Skeletal muscle satellite cell (primary cell): ENCODE measurements at regions not wholly inside any gene's neighbourhood (a gene's known extent, or its start where the extent isn't known, plus 50 kb on each side); places are given as distances from the start of the nearest gene placed in this dataset.
"Not testable (repeated sequence)": the region's sequence is repeated elsewhere in the genome, so short reads cannot be mapped to it uniquely, and the experiment has no call there.

ENCODE experiments used
- H3K27me3 ChIP-seq: 2 replicates; pipeline ENCODE4 v1.7.0; 2013; ENCODE audit warnings: low read length; ENCODE audit not compliant: control insufficient read depth, insufficient read depth
- H3K36me3 ChIP-seq: 2 replicates; pipeline ENCODE4 v1.7.0; 2013; ENCODE audit warnings: mild to moderate bottlenecking, control low read depth, low read length; ENCODE audit not compliant: insufficient read depth
- H3K4me1 ChIP-seq: 2 replicates; pipeline ENCODE4 v1.7.0; 2013; ENCODE audit warnings: low read length; ENCODE audit not compliant: control insufficient read depth, insufficient read depth
- H3K4me2 ChIP-seq: 2 replicates; pipeline ENCODE4 v1.7.0; 2013; ENCODE audit warnings: mild to moderate bottlenecking, low read length
- H3K4me3 ChIP-seq: 2 replicates; pipeline ENCODE4 v1.7.0; 2013; ENCODE audit warnings: low read length
- H3K9ac ChIP-seq: 2 replicates; pipeline ENCODE4 v1.7.0; 2013; ENCODE audit warnings: mild to moderate bottlenecking, low read depth, low read length, moderate library complexity
- H3K9me3 ChIP-seq: replicated peaks from 2 replicates; pipeline ENCODE4 v1.7.0; 2013; ENCODE audit warnings: mild to moderate bottlenecking, control low read depth, low read length

DNA sequence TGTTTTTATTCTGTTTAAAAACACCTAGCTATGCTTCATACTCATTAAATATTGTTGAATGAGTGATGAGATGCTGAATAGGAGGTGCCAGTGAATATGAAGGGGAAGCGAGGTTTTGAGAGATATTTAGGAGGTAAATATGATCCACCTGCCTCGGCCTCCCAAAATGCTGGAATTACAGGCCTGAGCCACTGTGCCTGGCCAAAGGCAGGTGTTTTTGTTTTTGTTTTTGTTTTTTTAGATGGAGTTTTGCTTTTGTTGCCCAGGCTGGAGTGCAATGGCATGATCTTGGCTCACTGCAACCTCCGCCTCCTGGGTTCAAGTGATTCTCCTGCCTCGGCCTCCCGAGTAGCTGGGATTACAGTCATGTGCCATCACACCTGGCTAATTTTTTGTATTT, 75.3 kb upstream of the VKORC1L1 start:
- peaks cover 12% of the 10 kb centered on the region for H3K4me1 ChIP-seq
- not testable (repeated sequence) for H3K9me3 ChIP-seq, H3K36me3 ChIP-seq, H3K4me2 ChIP-seq, H3K27me3 ChIP-seq, H3K4me3 ChIP-seq, H3K9ac ChIP-seq

DNA sequence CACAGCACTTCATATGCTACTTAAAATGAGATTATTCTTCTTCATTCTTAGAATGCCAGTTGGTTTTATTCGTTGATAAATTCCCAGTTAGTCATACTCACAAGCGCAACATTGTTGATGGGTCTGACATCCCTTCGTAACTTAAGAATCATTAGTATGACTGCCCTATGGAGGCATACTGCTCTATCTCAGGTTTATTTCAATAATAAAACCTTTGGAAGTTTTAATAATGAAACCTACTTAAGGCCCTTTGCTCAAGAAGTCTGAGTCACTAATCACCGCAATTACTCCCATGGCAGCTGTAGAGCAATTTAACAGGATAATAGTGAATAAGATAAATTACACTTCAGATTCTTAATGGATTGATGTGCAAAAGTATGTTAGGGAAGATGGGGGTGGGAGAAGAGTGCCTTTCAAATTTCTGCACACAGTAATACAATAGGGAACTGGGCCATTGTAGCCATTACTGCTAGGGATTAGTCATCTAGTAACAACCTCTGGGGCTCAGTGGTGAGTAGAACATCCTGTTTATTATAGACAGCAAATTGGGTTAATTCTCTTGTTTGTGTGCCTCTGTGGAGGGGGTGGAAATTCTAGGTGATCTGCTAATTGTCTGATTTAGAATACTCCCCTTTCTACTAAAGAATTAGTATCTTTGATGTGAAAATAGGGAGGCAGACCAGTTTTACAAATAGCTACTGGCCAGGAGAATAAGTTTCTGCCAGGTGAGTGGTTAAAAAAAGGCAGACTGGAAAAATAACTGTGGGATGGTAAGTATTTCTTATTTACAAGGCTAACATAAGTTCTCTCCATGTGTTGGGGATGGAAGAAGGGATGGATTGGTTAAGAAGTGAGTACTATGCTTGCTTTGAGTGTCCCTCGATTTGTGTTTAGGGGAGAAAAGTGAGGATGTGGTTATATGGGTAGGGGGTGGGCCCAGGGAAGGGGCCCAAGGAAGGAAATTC, 74.5 kb upstream of the VKORC1L1 start:
- Histone ChIP-seq H3K9me3 (no peaks in the 10 kb centered on the region), H3K36me3 (no peaks in the 10 kb centered on the region), H3K27me3 (peaks cover 3% of the 10 kb centered on the region), H3K9ac (no peak overlapping the region), H3K4me3 (no peak overlapping the region), H3K4me1 (peaks cover 12% of the 10 kb centered on the region), H3K4me2 (peak overlapping the region; percentile 26)

DNA sequence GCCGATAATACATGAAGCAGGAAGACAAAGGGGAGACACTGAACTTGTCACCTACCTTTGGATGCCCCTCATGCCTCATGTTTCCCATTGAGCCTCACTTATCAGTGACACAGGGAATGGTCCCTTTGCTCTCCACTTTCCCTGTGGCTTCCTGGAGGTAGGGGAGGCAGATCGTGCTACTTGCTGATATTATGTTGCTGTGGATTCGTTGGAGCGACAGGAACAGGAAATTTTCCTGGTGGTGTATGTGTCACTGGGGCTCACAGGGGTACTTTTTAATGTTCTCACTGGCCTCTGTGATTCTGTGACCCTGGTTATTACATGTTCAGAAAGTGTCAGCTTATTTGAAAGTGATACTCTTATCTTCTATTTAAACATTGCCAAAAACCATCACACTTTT, 72.7 kb upstream of the VKORC1L1 start:
- H3K36me3 ChIP-seq, H3K4me2 ChIP-seq, H3K9ac ChIP-seq, H3K4me3 ChIP-seq, H3K27me3 ChIP-seq, H3K9me3 ChIP-seq: not testable (repeated sequence)
- peaks cover 12% of the 10 kb centered on the region for H3K4me1 ChIP-seq

DNA sequence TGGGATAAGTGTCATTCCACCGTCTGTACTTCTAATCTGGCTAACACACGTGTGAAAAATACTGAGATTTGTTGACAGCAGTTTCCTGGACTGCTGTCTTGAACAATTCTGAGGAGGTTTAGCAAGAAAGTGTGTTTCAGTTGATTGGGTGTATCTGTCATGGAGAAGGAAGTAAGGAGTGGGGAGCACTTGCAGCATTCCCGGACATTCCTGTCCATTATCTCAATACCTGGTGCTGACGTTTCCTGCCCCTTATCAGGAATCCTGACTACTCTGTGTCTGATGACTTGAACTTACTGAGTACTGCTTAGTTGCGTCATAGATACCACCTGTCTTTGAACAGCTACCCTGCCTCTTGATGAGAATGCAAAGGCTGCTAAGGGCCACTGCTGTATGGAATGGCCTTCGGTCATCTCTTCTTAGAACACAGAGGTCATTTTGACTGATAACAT, 72.0 kb upstream of the VKORC1L1 start:
- Histone ChIP-seq H3K4me3 (no peak overlapping the region), H3K27me3 (peaks cover 3% of the 10 kb centered on the region), H3K4me2 (no peak overlapping the region), H3K9me3 (no peaks in the 10 kb centered on the region), H3K4me1 (peaks cover 12% of the 10 kb centered on the region), H3K9ac (no peak overlapping the region), H3K36me3 (no peaks in the 10 kb centered on the region)

DNA sequence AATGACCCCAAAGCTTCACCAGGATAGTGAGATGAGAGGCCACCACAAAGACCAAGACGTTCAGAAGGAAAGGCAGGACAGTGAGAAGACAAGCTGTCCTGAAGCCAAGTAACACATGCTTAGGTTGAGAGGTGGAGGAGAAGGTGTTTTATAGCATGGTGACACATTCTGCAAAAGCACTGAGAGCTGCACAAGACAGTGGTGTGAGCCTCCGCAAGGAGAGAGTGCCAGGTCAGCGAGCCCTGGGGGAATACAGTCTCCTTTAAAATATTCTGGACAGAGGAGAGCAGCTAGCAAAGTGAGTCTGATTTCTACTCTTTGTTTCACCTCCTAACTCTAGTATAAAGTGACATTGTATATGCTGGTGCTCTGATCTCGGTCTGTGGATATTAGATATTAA, 68.0 kb upstream of the VKORC1L1 start:
- H3K9ac ChIP-seq = no peak overlapping the region
- no peaks in the 10 kb centered on the region for H3K36me3 ChIP-seq
- H3K27me3 ChIP-seq = peaks cover 3% of the 10 kb centered on the region
- no peaks in the 10 kb centered on the region for H3K9me3 ChIP-seq
- no peak overlapping the region for H3K4me3 ChIP-seq
- H3K4me1 ChIP-seq = no peaks in the 10 kb centered on the region
- H3K4me2 ChIP-seq = no peak overlapping the region

DNA sequence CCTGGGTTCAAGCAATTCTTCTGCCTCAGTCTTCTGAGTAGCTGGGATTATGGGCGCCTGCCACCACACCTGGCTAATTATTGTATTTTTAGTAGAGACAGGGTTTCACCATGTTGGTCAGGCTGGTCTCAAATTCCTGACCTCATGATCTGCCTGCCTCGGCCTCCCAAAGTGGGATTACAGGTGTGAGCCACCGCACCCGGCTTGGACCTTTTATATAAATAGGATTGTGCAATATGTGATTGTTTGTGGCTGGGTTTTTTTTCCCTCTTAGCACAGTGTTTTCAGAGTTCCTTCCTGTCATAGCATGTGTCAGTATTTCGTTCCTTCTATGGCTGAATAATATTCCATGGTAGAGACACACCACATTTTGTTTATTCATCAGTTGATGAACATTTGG, 65.8 kb upstream of the VKORC1L1 start:
- not testable (repeated sequence) for H3K4me2 ChIP-seq, H3K36me3 ChIP-seq, H3K9ac ChIP-seq, H3K4me3 ChIP-seq, H3K27me3 ChIP-seq, H3K4me1 ChIP-seq, H3K9me3 ChIP-seq

DNA sequence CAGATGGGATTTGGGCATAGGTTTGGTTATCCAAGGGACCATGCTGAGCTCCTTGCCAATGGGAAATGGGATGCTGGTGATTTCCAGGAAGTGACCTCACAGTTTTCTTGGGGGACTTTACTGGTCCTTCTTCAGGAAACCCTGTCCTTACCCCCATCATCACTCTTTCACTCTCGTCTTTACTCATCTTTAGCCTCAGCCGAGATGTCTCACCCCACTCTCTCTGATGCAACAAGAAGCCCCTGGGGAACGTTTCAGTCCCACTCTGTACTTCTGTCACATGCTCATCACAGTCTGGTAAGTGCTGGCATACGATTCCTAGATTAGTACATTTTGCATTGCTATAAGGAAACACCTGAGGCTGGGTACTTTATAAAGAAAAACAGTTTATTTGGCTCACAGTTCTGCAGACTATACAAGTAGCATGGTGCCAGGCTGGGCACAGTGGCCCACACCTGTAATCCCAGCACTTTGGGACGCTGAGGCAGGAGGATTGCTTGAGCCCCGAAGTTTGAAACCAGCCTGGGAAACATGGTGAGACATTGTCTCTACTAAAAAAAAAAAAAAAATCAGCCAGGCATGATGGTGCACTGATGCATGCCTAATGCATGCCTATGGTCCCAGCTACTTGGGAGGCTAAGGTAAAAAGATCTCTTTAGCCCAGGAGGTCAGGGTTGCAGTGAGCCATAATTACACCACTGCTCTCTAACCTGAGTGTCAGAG, 63.5 kb upstream of the VKORC1L1 start:
- H3K9ac ChIP-seq = no peak overlapping the region
- no peaks in the 10 kb centered on the region for H3K27me3 ChIP-seq
- H3K4me2 ChIP-seq = no peak overlapping the region
- H3K36me3 ChIP-seq = no peaks in the 10 kb centered on the region
- no peaks in the 10 kb centered on the region for H3K9me3 ChIP-seq
- no peak overlapping the region for H3K4me3 ChIP-seq
- H3K4me1 ChIP-seq = no peaks in the 10 kb centered on the region

DNA sequence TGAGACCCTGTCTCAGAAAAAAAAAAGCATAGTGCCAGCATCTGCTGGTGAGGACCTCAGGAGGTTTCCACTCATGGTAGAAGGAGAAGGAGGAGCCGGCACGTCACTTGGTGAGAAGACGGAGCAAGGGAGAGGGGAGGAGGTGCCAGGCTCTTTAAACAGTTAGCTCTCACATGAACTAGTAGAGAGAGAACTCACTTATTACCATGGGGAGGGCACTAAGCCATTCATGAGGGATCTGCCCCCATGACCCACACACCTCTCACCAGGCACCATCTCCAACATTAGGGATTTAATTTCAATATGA, 62.9 kb upstream of the VKORC1L1 start:
- no peaks in the 10 kb centered on the region for H3K36me3 ChIP-seq
- no peaks in the 10 kb centered on the region for H3K9me3 ChIP-seq
- H3K4me3 ChIP-seq = no peak overlapping the region
- no peaks in the 10 kb centered on the region for H3K27me3 ChIP-seq
- H3K4me2 ChIP-seq = no peak overlapping the region
- no peak overlapping the region for H3K9ac ChIP-seq
- H3K4me1 ChIP-seq = no peaks in the 10 kb centered on the region

DNA sequence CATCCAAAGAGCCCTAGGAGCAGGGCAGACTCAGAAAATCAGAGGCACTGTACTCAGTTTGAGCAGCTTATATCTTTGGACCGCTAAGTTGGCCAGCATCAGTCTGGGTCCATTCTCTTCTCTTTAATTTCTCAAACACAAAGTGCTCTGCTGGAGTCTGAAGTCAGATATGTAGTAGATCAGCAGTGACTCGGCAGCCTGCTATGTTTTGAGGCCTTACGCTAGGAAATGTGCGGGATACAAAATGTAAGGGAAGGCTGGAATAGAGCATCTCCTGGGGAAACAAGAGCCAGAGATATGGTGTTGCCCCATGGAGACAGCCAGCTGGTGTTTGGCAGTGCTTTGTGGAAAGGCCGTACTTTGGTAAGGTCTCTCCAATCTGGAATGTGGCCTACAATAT, 60.6 kb upstream of the VKORC1L1 start:
- H3K4me1 ChIP-seq = no peaks in the 10 kb centered on the region
- H3K36me3 ChIP-seq = no peaks in the 10 kb centered on the region
- H3K4me3 ChIP-seq = no peak overlapping the region
- H3K9ac ChIP-seq = no peak overlapping the region
- H3K9me3 ChIP-seq = no peaks in the 10 kb centered on the region
- H3K27me3 ChIP-seq = no peaks in the 10 kb centered on the region
- no peak overlapping the region for H3K4me2 ChIP-seq

DNA sequence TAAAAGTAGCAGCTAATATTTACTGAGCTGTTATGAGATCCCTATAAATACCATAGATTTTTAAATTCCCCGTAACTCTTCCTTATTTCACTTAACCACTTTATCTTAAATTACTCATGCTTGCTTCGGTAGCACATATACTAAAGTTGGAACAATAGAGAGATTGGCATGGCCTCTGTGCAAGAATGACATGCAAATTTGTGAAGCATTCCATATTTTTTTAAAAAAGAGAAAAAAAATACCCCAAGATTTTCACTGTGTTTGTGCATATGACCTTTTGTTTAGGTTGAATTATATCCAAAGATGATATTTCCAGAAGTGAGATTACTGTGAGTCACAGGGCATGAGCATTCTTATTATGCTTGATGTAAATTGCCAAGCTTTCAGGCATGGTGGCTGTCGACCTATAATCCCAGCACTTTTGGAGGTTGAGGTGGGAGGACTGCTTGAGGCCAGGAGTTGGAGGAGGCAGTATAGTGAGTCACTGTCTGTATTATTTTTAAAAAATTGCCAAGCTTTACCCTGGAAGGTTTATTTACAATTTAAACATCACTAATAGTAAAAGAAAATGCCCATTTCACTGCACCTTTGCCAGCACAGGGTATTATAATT, 58.2 kb upstream of the VKORC1L1 start:
- not testable (repeated sequence) for H3K4me3 ChIP-seq, H3K4me1 ChIP-seq, H3K27me3 ChIP-seq, H3K9me3 ChIP-seq, H3K9ac ChIP-seq, H3K36me3 ChIP-seq, H3K4me2 ChIP-seq

DNA sequence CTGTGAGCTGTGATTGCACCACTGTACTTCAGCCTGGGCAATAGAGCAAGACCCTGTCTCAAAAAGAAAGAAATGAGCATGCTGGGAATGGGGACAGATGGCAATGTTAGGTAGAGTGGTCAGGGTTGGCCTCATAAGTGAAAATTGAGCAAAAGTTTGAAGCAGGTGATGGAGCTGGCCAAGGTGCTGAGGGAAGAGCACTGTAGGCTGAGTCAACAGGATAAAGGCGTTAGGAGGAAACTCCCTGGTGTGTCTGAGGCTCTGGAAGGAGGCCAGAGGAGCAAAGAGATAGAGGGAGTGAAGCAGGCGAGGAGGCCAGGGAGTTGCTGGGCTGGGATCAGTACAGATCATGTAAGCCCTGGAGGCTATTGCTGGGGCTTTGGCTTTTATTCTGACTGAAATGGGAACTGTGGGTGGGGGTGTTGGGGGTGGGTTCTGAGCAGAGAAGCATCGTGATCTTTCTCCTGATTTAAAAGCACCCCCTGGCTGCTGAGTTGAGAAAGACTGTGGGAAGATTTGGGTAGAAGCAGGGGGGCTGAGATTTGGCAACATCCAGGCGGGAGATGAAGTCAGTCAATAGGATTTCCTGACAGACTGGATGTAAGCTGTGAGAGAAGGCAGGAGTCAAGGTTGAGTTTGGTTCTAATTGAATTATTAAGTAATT, 52.5 kb upstream of the VKORC1L1 start:
- Histone ChIP-seq H3K27me3 (no peaks in the 10 kb centered on the region), H3K4me3 (no peak overlapping the region), H3K4me1 (no peaks in the 10 kb centered on the region), H3K9ac (no peak overlapping the region), H3K9me3 (no peaks in the 10 kb centered on the region), H3K36me3 (no peaks in the 10 kb centered on the region), H3K4me2 (no peak overlapping the region)
